ENCODE measurements at regions not wholly inside any gene's neighbourhood (a gene's known extent, or its start where the extent isn't known, plus 50 kb on each side); places are given as distances from the start of the nearest gene placed in this dataset.
"Not testable (repeated sequence)": the region's sequence is repeated elsewhere in the genome, so short reads cannot be mapped to it uniquely, and the experiment has no call there.

DNA sequence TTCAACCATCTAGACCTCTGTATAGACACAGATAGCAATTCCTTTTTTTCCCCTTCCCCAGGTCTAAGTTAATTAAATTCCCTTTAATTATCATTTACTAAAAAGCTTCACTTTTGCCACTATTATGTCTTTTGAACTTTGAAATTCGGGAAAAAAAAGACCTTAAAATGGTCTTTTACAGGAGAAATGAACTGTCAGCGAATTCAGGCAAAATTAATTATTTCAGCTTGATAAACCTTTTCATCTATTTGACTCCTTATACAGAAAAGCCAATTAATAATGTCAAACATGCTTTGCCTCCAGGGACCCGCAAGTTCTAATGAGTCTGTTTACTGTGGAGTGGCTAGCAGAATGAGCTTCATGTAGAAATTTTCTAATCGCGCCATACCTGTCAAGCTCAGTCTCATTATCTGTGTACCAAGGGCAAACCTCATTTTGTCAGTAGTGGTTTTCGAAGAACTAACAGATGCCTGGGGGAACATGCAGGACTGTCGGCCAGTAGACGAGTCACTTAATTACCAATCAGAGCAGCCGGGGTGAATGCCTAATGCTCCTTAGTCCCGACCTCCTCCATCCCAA, 287.7 kb downstream of the INSIG2 start:
- H3K4me3 ChIP-seq (ENCODE audit: low read length), result no peak overlapping the region
- H3K27me3 ChIP-seq (ENCODE audit: control insufficient read depth, insufficient read depth), result no peaks in the 10 kb centered on the region
- no peak for ATAC-seq
- intact Hi-C loops (cut with DNase I), result loop anchor here in 1 of 4 donors (10.0 kb wide), 1 partner anchor 479 kb away; no protein-coding TSS in a partner anchor
- H3K27ac ChIP-seq (ENCODE audit: low read length), result no peak overlapping the region
- no peaks in the 10 kb centered on the region for H3K9me3 ChIP-seq (ENCODE audit: control insufficient read depth, low read length)
- whole genome bisulfite sequencing, result 70% methylated on average over 10 of the region's 10 CpGs
- no peaks in the 10 kb centered on the region for H3K4me1 ChIP-seq (ENCODE audit: control insufficient read depth, insufficient read depth, low read length)
- DNase-seq, result no peak

DNA sequence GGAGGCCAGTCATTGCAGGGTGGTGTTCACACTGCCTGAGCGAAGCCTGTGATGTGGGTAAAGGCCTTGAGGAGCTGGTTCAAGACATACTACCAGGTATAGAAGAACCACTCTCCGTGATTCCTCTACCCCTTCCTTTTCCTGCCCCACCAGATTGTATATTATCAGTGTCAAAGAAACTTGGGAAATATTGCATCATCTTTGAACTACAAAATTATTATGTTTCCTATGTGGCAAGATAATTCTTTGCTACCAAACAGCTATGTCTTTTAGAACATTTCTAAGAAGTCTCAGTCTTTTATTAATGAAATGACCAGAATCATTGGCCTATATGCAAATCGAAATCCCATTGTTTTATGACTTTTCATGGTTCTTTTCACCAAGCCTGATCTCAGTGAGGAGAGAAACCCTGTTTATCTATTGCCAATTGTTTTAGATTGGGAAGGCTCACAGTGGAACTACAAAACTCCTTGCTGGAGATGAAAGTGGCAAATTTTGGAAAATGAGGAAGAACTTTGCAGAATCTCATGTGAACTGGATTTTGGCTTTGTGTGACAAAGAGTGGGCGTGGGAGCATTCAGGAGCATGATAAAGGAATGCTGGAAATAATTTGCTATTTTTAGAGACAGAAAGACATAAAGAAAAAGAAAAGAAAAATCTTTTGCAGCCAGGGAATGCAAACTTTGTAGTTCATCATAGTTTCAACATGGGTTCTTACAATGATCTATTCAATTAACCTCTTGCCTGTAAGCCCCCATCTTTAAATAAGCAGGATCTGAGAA, 286.9 kb downstream of the INSIG2 start:
- no peak overlapping the region for H3K27ac ChIP-seq (ENCODE audit: low read length)
- no peak overlapping the region for H3K4me3 ChIP-seq (ENCODE audit: low read length)
- intact Hi-C loops (cut with DNase I), result loop anchor here in 2 of 4 donors (5.0 to 10.0 kb wide), 2 partner anchors 480 to 482 kb away; no protein-coding TSS in a partner anchor
- no peaks in the 10 kb centered on the region for H3K9me3 ChIP-seq (ENCODE audit: control insufficient read depth, low read length)
- H3K27me3 ChIP-seq (ENCODE audit: control insufficient read depth, insufficient read depth), result no peaks in the 10 kb centered on the region
- WGBS, result 58% methylated on average over 4 of the region's 4 CpGs
- ATAC-seq (no peak), DNase-seq (no peak)
- no peaks in the 10 kb centered on the region for H3K4me1 ChIP-seq (ENCODE audit: control insufficient read depth, insufficient read depth, low read length)

DNA sequence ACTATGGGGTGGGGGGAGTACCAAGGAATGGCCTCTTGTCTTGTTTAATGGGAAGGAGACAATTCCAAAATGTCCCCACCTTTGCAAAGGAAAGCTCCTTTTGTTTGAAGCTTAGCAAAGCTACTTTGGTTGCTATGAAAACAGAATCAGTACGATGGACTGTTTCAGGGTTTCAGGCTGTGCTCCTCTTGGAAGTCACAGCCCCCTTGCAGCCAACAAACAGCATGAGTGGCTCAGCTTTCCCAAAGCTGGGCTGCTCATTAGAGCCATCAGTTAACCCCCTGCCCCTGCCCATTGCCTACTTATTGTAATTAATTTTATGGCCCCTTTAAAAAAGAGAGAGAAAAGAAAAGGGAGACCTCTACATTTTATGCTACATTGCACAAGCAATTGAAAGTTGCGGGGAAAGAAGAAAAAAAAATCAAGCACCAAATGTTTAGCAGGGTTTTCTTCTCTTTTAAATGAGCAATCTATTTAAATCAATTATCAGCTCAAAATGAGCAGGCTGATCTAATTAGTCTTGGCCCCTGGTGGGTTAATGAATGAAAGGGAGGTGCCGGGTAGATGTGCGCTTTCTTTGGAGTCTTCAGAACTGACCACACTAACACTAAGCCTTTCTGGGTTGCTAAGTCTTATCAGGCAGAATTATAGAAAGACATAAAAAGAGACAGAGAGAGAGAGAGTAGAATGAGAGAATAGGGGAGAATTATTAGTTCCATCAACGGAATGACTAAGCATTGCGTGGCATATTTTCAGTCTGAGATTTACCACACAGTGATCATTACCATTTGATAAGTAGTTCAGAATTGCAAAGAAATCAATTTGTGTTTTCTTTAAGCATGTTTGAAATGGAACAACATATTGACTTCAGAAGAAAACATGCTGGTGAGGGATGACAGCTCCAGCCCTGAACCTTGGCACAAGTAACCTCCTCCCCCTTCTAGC, 284.9 kb downstream of the INSIG2 start:
- ATAC-seq (no peak), DNase-seq (no peak)
- WGBS, result 71% methylated on average over 6 of the region's 6 CpGs
- Histone ChIP-seq H3K4me3 (ENCODE audit: low read length) (no peak overlapping the region), H3K4me1 (ENCODE audit: control insufficient read depth, insufficient read depth, low read length) (no peaks in the 10 kb centered on the region), H3K27me3 (ENCODE audit: control insufficient read depth, insufficient read depth) (no peaks in the 10 kb centered on the region), H3K27ac (ENCODE audit: low read length) (no peak overlapping the region), H3K9me3 (ENCODE audit: control insufficient read depth, low read length) (no peaks in the 10 kb centered on the region)
- intact Hi-C loops (cut with DNase I), result loop anchor here in 2 of 4 donors (5.0 to 10.0 kb wide), 2 partner anchors 482 to 484 kb away; no protein-coding TSS in a partner anchor

DNA sequence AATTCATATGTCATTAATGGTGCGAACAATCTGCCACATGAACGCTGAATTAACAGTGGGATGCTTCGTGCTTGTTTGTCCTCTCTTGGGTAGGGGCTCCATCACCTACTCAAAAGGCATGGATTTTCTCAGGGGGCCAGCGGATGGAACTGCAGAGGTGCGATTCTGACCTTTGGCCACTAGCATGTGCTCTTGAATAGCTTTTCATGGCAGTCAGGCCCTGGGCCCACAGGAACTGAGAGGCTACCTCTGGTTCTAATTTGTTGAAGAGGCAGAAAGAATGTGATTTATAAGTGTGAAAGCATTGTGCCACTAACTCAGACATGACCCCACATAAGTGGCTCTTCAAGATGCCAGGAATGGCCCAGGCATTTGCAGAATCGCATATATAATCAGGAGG, 283.2 kb downstream of the INSIG2 start:
- no peaks in the 10 kb centered on the region for H3K9me3 ChIP-seq (ENCODE audit: control insufficient read depth, low read length)
- H3K27ac ChIP-seq (ENCODE audit: low read length), result no peak overlapping the region
- ATAC-seq, result no peak
- 19% methylated on average over 6 of the region's 6 CpGs for WGBS
- H3K4me3 ChIP-seq (ENCODE audit: low read length), result no peak overlapping the region
- H3K4me1 ChIP-seq (ENCODE audit: control insufficient read depth, insufficient read depth, low read length), result no peaks in the 10 kb centered on the region
- intact Hi-C loops (cut with DNase I), result loop anchor here in 2 of 4 donors (5.0 to 10.0 kb wide), 2 partner anchors 483 to 486 kb away; no protein-coding TSS in a partner anchor
- no peak for DNase-seq
- H3K27me3 ChIP-seq (ENCODE audit: control insufficient read depth, insufficient read depth), result no peaks in the 10 kb centered on the region

DNA sequence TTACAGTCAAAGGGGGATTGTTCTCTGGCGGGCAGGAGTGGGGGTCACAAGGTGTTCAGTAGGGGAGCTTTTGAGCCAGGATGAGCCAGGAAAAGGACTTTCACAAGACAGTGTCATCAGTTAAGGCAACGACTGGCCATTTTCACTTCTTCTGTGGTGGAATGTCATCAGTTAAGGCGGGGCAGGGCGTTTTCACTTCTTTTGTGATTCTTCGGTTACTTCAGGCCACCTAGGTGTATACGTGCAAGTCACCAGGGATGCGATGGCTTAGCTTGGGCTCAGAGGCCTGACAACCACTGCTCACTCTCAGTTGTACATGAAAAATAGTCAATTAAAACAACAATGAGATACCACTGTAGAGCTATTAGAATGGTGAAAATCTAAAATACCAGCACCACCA, 281.2 kb downstream of the INSIG2 start:
- H3K27me3 ChIP-seq (ENCODE audit: control insufficient read depth, insufficient read depth); intact Hi-C loops (cut with DNase I); H3K4me3 ChIP-seq (ENCODE audit: low read length); H3K27ac ChIP-seq (ENCODE audit: low read length); H3K9me3 ChIP-seq (ENCODE audit: control insufficient read depth, low read length); H3K4me1 ChIP-seq (ENCODE audit: control insufficient read depth, insufficient read depth, low read length); DNase-seq; ATAC-seq: not testable (repeated sequence)
- WGBS, result 45% methylated on average over 7 of the region's 7 CpGs

DNA sequence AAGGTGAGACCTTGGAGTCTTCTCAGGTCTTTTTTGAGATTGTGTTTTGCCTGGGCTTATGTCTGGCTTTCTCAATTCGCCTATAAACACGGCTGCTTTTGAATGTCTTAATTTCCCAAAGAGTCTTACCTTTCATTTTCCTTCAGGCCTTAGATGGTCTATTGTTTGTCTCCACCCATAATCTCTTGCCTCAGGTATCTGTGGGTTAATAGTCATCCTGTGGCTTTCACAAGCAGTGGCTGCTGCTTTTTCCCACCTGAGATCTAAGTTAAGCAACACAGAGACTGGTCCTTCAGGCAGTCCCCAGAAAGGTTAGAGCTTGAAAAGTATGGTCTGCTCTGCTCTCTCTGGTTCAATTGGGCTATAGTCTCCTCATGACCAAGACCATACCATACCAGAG, 275.3 kb downstream of the INSIG2 start:
- intact Hi-C loops (cut with DNase I), result no loop called here
- no peaks in the 10 kb centered on the region for H3K27me3 ChIP-seq (ENCODE audit: control insufficient read depth, insufficient read depth)
- no peaks in the 10 kb centered on the region for H3K9me3 ChIP-seq (ENCODE audit: control insufficient read depth, low read length)
- H3K27ac ChIP-seq (ENCODE audit: low read length), result no peak overlapping the region
- no peak overlapping the region for H3K4me3 ChIP-seq (ENCODE audit: low read length)
- no peak for DNase-seq
- WGBS, result 87% methylated on average over 2 of the region's 2 CpGs
- no peaks in the 10 kb centered on the region for H3K4me1 ChIP-seq (ENCODE audit: control insufficient read depth, insufficient read depth, low read length)
- no peak for ATAC-seq

DNA sequence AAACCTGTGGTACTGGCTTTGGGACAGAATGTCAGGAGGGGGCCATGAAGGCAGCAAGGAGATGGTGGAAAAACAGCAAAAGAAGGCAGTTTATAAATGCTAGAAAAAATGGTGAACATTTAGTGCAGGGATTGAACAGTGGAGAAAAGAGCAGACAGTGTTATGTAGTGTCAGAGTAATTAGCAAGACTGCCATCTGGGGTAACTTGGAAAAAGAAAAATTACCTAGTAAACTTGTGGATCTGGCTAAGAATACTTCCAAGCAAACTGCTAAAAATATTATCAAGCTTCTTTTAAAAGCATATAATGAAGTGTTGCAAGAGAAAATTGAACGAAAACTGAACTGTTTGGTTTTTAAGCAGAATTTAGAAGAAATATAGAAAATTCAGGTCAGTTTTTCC, 267.8 kb downstream of the INSIG2 start:
- ATAC-seq, result no peak
- H3K27ac ChIP-seq (ENCODE audit: low read length), result no peak overlapping the region
- WGBS, result 75% methylated on average over 1 of the region's 1 CpG

DNA sequence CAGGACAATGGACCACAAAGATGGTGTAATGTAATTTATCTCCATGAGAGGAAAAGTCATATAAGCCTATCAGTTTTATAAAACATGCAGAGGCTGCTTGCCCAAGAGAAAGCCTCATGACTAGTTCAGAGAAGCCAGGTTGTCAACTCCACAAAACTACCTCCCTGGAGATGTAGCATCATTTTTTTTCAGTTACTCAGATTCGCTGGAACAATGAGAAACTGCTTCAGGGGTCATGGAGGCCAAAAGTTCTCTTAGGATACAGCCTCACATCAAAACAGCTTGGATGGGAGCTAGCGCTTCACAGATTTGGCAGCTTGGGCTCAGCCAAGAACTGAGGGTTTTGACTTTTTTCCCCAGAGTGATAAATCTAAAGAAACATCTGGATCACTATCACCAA, 263.5 kb downstream of the INSIG2 start:
- DNase-seq (no peak), ATAC-seq (no peak)
- no peak overlapping the region for H3K27ac ChIP-seq (ENCODE audit: low read length)
- no peak overlapping the region for H3K4me3 ChIP-seq (ENCODE audit: low read length)
- WGBS, result 53% methylated on average over 2 of the region's 2 CpGs
- no peaks in the 10 kb centered on the region for H3K27me3 ChIP-seq (ENCODE audit: control insufficient read depth, insufficient read depth)
- H3K4me1 ChIP-seq (ENCODE audit: control insufficient read depth, insufficient read depth, low read length), result no peaks in the 10 kb centered on the region
- no peaks in the 10 kb centered on the region for H3K9me3 ChIP-seq (ENCODE audit: control insufficient read depth, low read length)
- intact Hi-C loops (cut with DNase I), result no loop called here

More for the DNA sequence above, 267.8 kb downstream of the INSIG2 start:
- DNase-seq, result no peak
- intact Hi-C loops (cut with DNase I), result no loop called here
- Histone ChIP-seq H3K27me3 (ENCODE audit: control insufficient read depth, insufficient read depth) (no peaks in the 10 kb centered on the region), H3K4me3 (ENCODE audit: low read length) (no peak overlapping the region), H3K4me1 (ENCODE audit: control insufficient read depth, insufficient read depth, low read length) (no peaks in the 10 kb centered on the region), H3K9me3 (ENCODE audit: control insufficient read depth, low read length) (no peaks in the 10 kb centered on the region)

DNA sequence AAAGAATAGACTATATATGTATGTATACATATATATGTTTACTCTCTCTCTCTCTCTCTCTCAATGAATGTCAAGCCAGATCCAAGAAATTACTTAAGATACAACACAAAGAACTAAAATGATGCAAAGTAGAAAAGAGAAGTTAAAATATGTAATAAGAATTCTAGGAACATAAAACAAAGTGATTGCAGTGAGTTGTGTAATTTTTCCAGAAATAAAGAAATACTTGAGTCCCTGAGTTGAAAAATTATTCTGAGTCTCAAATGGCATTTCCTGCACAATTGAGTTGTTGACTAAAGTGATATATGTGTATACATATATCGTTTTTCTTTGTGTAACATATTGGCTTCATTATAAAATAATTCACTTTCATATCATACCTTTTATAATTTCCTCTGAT, 262.4 kb downstream of the INSIG2 start:
- ATAC-seq (no peak), DNase-seq (no peak)
- Histone ChIP-seq H3K27ac (ENCODE audit: low read length) (no peak overlapping the region), H3K4me3 (ENCODE audit: low read length) (no peak overlapping the region), H3K27me3 (ENCODE audit: control insufficient read depth, insufficient read depth) (no peaks in the 10 kb centered on the region), H3K9me3 (ENCODE audit: control insufficient read depth, low read length) (no peaks in the 10 kb centered on the region), H3K4me1 (ENCODE audit: control insufficient read depth, insufficient read depth, low read length) (no peaks in the 10 kb centered on the region)
- 54% methylated on average over 1 of the region's 1 CpG for WGBS
- intact Hi-C loops (cut with DNase I), result no loop called here

DNA sequence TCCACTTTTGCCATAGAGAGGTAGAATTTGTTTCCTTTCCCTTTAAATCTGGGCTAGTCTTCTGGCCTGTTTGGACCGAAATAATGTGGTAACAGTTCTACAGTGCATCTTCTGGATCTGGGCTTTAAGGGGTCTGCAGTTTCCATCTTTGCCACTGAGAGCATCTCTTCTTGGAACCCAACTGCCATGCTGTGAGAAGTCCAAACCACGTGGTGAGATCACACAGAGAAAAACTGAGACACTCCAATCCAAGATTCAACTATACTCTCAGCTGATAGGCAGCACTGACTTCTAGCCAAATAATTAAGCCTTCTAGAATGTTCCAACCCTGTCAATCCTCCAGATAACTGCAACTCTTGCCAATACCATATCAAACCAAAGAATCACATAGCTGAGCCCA, 261.1 kb downstream of the INSIG2 start:
- H3K27me3 ChIP-seq (ENCODE audit: control insufficient read depth, insufficient read depth), result no peaks in the 10 kb centered on the region
- DNase-seq (no peak), ATAC-seq (no peak)
- H3K27ac ChIP-seq (ENCODE audit: low read length), result no peak overlapping the region
- intact Hi-C loops (cut with DNase I), result no loop called here
- H3K9me3 ChIP-seq (ENCODE audit: control insufficient read depth, low read length), result no peaks in the 10 kb centered on the region
- H3K4me1 ChIP-seq (ENCODE audit: control insufficient read depth, insufficient read depth, low read length), result no peaks in the 10 kb centered on the region
- no peak overlapping the region for H3K4me3 ChIP-seq (ENCODE audit: low read length)
- WGBS, result 64% methylated on average over 2 of the region's 2 CpGs

All from right cardiac atrium (tissue), 5 donors.